ENCODE measurements at regions not wholly inside any gene's neighbourhood (a gene's known extent, or its start where the extent isn't known, plus 50 kb on each side); places are given as distances from the start of the nearest gene placed in this dataset.

DNA sequence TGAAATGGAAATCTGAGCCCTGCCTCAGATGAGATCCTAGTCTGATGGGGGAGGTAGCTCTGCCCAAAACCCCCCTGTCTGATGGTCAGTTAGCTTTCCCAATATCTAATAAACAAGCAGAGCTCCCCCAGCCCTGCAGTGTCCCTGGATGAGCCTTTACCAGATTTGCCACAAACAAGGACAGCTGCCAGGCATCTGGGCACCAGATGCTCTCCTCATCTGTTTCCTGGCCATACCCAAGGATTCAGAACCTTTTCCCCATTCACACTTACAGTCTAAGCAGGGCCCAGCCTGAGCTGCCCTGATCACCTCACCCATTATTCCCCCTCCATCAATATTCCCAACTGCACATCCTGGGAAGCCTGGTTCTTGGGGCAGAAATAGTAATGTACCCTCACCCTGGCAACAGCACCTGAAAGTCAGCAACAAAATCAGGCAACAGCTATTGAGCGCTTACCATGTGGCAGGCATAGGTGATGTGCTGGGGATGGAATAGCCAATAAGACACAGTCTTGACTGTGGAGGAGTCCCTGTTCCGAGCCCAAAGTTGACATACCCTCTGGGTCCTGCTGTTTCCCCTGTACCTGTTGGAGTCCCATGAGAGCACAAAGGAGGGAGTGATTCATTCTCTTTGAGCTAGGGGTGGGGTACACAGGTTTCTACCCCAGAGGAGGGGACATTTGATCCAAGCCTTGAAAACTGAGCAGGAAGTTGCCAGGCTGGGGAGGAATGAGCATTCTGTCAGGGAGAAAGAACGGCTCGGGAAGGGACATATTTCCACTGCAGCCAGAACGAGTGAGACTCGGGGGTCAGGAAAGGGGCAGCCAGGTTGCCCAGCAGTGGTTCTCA lies 147.4 kb downstream of the TMEM132E start:
- TF ChIP-seq GATA3 (IDR thresholded peaks at IDR 0.05; ENCODE audit: low read depth, low read length) (no peak), GATA2 (IDR thresholded peaks at IDR 0.05; ENCODE audit: low read depth, low read length) (no peak)

DNA sequence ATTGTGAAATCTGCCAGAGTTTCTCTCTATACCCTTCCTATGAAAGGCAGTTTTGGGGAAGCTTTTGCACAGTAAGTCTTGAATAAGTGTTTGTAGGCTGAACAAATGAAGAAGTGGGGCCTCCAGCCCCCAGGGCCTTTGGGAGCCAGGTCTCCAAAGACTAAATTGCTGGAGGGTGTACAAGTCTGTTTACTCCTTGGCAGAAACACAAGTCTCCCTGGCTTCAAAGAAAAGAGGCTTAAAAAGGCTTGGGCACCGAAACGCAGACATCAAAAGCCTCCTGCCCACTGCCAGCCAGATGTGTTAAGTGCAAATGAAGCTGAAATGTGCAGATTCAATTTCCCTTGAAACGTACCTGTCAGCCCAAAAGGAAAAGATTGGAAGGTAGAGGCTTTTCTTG lies 146.3 kb downstream of the TMEM132E start:
- TF ChIP-seq GATA2 (IDR thresholded peaks at IDR 0.05; ENCODE audit: low read depth, low read length) (no peak), GATA3 (IDR thresholded peaks at IDR 0.05; ENCODE audit: low read depth, low read length) (no peak)

DNA sequence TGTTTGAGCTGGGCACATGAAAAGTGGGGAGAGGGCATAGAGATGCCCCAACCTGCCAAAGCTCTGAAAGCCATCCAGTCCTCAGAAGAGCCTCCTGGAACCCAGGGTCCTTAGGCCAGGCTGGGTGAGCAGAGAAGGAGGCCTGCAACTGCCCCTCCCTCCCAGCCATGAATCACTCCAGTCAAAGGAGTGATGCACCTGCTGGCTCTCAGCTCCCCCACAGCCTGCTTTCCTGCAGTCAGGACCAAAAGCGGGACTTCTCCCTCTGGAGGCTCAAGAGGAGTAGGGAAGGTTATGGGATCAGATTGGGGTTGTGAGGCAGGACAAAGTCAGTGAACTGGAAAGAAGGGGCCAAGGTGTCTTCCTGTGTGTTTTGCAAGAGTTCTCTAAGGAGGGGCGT lies 145.6 kb downstream of the TMEM132E start:
- TF ChIP-seq GATA3 (IDR thresholded peaks at IDR 0.05; ENCODE audit: low read depth, low read length) (no peak), GATA2 (IDR thresholded peaks at IDR 0.05; ENCODE audit: low read depth, low read length) (no peak)

- TF ChIP-seq GATA3 (IDR thresholded peaks at IDR 0.05; ENCODE audit: low read depth, low read length) (no peak), GATA2 (IDR thresholded peaks at IDR 0.05; ENCODE audit: low read depth, low read length) (no peak)
Observed at GRCh38 chr17:34723875-34724274, 144.5 kb downstream of the TMEM132E start.

DNA sequence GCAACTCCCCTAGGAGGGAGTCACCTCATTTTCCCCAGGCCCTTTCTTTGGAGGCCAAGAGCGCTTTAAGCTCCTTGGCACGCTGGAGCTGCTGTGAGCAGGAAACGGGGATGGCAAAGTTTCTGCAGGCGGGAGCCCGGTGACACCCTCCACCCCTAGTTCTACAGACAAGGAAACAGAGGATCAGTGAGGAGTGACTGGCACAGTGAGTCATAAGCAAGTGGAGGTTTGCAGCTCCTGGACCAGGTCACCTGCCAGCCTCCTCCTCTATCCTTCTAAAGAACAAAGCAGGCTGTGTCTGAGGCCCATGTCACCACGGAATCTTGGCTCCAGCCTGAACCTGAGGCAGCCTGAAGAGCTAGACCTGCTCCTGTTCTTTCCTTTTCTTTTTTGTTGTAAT lies 141.9 kb downstream of the TMEM132E start:
- no peak for TF ChIP-seq GATA3 (IDR thresholded peaks at IDR 0.05; ENCODE audit: low read depth, low read length)
- no peak for TF ChIP-seq GATA2 (IDR thresholded peaks at IDR 0.05; ENCODE audit: low read depth, low read length)

- no peak for TF ChIP-seq GATA3 (IDR thresholded peaks at IDR 0.05; ENCODE audit: low read depth, low read length)
- TF ChIP-seq GATA2 (IDR thresholded peaks at IDR 0.05; ENCODE audit: low read depth, low read length): no peak
Observed at GRCh38 chr17:34720760-34721159, 141.4 kb downstream of the TMEM132E start.

DNA sequence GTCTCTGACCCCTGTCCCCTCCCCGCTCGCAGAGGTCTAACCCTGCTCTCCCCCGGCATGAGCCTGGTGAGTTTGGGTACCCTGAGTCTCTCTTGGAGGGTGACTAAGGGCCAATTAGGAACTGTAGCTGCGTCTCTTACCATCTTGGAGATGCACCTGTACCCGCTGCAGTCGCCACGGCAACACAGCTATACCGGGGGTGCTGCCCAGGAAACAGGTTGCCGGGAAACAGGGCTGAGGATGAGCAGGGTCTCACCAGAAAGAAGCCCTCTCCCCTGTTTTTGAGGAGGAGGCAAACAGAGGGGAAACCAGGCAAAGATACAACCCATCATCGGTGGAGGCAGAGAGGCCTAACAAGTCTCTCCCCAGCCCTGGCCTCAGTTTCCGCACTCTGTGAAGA lies 140.2 kb downstream of the TMEM132E start:
- TF ChIP-seq GATA2 (IDR thresholded peaks at IDR 0.05; ENCODE audit: low read depth, low read length) (no peak), GATA3 (IDR thresholded peaks at IDR 0.05; ENCODE audit: low read depth, low read length) (no peak)

GRCh38 chr17:34717092-34717491 lies 137.7 kb downstream of the TMEM132E start:
- TF ChIP-seq GATA2 (IDR thresholded peaks at IDR 0.05; ENCODE audit: low read depth, low read length): no peak
- TF ChIP-seq GATA3 (IDR thresholded peaks at IDR 0.05; ENCODE audit: low read depth, low read length): no peak

GRCh38 chr17:34716291-34716690 lies 136.9 kb downstream of the TMEM132E start:
- no peak for TF ChIP-seq GATA3 (IDR thresholded peaks at IDR 0.05; ENCODE audit: low read depth, low read length)
- no peak for TF ChIP-seq GATA2 (IDR thresholded peaks at IDR 0.05; ENCODE audit: low read depth, low read length)

- no peak for TF ChIP-seq GATA2 (IDR thresholded peaks at IDR 0.05; ENCODE audit: low read depth, low read length)
- no peak for TF ChIP-seq GATA3 (IDR thresholded peaks at IDR 0.05; ENCODE audit: low read depth, low read length)
Observed at GRCh38 chr17:34715504-34715903, 136.1 kb downstream of the TMEM132E start.

GRCh38 chr17:34714475-34715410 lies 135.4 kb downstream of the TMEM132E start:
- TF ChIP-seq GATA3 (IDR thresholded peaks at IDR 0.05; ENCODE audit: low read depth, low read length): no peak
- TF ChIP-seq GATA2 (IDR thresholded peaks at IDR 0.05; ENCODE audit: low read depth, low read length): no peak

DNA sequence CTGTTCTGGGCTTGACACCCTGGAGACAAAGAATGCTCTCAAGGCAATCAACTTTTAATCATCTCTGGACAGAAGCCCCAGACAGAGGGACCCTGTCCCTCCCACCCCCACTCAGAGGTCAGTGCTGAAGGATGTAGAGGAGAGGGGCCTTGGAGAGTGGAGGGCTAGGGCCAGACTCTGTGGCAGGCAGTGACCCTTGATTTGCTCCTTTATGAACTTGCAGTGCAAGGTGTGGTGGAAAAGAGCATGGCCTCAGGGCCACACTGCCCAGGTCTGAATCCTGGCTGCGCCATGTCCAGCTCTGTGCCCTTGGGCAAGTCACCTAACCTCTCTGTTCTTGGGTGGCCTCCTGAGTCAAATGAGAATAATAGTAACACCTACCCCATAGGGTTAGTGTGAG lies 134.3 kb downstream of the TMEM132E start:
- TF ChIP-seq GATA2 (IDR thresholded peaks at IDR 0.05; ENCODE audit: low read depth, low read length) (no peak), GATA3 (IDR thresholded peaks at IDR 0.05; ENCODE audit: low read depth, low read length) (no peak)

- TF ChIP-seq GATA3 (IDR thresholded peaks at IDR 0.05; ENCODE audit: low read depth, low read length): no peak
Observed at GRCh38 chr17:34712481-34713195, 133.3 kb downstream of the TMEM132E start.

DNA sequence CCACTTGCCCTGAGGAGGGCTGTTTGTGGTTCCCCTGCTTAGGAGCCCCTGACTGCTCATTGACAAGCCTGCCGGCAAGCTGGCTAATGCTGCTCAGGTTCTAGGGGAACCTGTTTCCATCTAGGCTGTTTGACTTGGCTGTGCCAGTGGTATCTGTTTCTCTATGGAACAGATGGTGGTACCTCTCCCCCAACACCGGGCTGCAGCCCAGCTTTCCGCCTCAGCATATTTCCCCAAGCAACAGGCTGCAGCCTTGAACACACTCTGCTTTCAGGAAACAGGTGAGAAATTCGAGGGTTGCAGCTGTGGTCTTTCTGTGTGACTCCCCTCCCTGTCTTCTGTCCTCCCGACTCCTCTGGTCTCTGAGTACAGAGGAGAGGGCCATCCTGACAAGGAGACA lies 132.3 kb downstream of the TMEM132E start:
- TF ChIP-seq GATA2 (IDR thresholded peaks at IDR 0.05; ENCODE audit: low read depth, low read length) (no peak), GATA3 (IDR thresholded peaks at IDR 0.05; ENCODE audit: low read depth, low read length) (no peak)

Data from SH-SY5Y (cell line).